ENCODE measurements at regions not wholly inside any gene's neighbourhood (a gene's known extent, or its start where the extent isn't known, plus 50 kb on each side); places are given as distances from the start of the nearest gene placed in this dataset.

DNA sequence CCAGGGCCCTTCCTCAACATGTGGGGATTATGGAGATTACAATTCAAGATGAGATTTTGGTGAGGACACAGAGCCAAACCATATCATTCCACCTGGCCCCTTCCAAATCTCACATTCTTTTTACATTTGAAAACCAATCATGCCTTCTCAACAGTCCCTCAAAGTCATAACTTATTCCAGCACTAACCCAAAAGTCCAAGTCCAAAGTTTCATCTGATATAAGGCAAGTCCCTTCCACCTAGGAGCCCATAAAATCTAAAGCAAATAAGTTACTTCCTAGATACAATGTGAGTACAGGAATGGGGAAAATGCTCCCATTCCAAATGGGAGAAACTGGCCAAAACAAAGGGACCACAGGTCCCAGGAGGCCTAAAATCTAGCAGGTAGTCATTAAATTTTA, 309.5 kb upstream of the SLITRK3 start:
- TF ChIP-seq, protein P1, sequence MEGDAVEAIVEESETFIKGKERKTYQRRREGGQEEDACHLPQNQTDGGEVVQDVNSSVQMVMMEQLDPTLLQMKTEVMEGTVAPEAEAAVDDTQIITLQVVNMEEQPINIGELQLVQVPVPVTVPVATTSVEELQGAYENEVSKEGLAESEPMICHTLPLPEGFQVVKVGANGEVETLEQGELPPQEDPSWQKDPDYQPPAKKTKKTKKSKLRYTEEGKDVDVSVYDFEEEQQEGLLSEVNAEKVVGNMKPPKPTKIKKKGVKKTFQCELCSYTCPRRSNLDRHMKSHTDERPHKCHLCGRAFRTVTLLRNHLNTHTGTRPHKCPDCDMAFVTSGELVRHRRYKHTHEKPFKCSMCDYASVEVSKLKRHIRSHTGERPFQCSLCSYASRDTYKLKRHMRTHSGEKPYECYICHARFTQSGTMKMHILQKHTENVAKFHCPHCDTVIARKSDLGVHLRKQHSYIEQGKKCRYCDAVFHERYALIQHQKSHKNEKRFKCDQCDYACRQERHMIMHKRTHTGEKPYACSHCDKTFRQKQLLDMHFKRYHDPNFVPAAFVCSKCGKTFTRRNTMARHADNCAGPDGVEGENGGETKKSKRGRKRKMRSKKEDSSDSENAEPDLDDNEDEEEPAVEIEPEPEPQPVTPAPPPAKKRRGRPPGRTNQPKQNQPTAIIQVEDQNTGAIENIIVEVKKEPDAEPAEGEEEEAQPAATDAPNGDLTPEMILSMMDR (IDR thresholded peaks at IDR 0.05; ENCODE audit: low read depth, low read length): no peak
- TF ChIP-seq EZH2phosphoT487 (IDR thresholded peaks at IDR 0.05; ENCODE audit: low read depth): no peak

Data from OCI-LY3 (cell line).